HG02885 (cell line): ENCODE measurements at regions not wholly inside any gene's neighbourhood (a gene's known extent, or its start where the extent isn't known, plus 50 kb on each side); places are given as distances from the start of the nearest gene placed in this dataset.
"Not testable (repeated sequence)": the region's sequence is repeated elsewhere in the genome, so short reads cannot be mapped to it uniquely, and the experiment has no call there.

Source experiments
- ATAC-seq: cut with Tn5 transposase; IDR thresholded peaks from one replicate; pipeline ENCODE4 v1.9.1; 2021; ENCODE audit warnings: mild to moderate bottlenecking; ENCODE audit not compliant: unreplicated experiment, poor library complexity

DNA sequence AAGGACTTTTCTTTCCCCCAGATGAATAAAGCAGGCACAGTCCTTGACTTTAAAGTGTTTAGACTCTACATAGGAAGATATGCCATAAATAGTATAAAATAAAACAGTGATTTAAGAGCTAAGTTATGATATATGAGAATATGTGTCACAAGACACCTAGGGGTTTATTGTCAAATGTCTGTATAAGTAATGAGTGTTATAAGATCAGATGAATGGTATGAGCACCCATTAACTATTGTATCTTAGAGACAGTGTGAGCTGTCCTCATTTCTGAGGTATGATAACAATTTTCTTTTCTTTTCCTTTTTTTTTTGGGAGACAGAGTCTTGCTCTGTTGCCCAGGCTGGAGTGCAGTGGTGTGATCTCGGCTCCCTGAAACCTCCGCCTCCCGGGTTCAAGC, 365.3 kb downstream of the RND3 start:
- no peak for ATAC-seq

DNA sequence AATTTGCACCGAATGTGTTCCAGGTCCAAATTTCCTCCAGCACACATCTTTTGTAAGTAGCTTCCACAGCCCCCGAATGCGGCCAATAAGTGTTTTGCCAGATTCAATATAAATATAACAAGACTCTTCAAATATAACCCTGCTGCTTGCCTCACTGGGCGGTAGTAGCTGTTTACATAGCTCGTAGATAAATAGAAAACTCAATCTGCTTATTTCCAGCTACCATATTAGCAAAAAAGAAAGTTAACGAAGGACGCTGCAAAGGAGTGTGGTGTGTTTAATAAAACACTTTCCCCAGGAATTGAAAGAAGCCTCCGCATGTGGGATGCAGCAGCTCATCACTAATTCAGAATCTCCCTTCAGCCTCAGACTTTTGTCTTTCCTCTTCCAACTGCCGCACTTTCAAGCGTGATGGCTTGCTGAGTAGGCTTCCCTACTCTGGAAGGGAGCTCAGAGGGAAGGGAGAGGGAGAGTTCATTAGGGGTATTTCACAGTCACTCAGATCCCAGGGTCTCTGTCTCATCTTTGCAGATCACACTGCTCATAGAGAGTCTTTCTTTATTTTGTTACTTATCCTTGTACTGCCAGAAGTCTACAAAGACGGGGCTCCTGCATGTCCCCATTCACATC, 367.0 kb downstream of the RND3 start:
- ATAC-seq, result no peak

DNA sequence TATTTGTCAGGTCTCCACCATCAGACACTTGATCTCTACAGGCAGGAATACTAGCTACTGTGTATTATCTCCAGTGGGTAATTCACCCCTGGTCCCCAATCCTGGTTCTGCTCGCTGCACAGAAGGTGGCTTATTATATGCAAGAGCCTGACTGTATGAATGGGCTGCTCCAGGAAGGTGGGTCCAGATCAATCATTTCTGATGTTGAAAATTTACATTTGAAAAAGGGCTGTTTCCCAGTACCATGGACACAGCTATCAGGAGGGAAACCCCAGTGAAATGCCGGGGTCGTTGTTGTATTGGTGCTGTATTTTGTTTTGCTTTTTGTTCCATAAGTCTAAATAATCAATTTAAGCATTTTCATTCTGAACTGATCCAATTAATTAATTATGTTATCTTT, 367.6 kb downstream of the RND3 start:
- ATAC-seq, result no peak

DNA sequence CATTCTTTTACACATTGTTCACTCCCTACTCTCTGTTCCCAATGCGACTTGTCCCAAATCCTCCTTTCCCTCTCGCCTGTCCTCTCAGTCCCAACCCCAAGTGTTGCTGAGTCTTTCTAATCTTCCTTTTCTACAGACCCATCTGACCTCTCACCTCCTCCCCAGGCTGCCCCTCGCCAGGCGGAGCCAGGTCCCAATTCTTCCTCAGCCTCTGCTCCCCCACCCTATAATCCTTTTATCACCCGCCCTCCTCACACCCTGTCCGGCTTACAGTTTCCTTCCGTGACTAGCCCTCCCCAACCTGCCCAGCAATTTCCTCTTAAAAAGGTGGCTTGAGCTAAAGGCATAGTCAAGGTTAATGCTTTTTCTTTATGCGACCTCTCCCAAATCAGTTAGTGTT, 373.4 kb downstream of the RND3 start:
- ATAC-seq, result not testable (repeated sequence)

DNA sequence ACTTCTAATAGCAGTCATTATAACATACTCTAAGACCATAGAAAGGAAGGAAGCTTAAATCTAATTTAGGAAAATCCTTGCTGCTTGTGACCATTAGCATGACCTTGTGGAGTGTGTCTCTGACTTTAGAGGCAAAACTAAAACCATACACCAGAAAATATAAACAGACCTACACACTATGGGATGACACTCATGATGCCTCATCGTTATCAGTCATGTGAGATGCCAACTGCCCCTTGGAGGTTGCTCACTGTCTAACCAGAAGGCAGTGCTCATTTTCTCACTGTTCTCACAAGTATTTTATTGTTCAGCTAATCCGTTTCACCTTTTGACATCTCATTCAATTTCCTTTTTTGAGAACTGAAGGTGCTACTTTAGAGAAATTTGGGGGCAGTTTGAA, 376.9 kb downstream of the RND3 start:
- no peak for ATAC-seq

DNA sequence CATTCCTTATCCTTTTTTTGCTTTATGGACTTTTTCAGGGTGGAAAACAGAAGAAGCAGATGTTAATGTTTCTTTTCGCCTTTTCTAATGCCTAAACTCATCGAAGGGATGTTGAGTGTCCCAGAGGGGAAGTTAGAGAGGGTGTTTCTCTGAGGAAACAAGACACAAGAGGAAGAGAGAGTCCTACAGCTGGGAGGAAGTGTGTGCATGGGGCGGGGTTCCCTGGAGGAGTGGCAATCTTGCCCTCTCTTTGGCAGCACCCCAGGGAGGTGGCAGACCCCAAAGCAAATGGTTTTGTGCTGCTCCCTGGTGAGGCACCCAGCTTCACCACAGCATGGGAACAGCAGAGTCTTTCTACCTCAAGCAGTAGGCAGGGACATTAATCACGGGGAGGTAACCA, 377.6 kb downstream of the RND3 start:
- no peak for ATAC-seq

DNA sequence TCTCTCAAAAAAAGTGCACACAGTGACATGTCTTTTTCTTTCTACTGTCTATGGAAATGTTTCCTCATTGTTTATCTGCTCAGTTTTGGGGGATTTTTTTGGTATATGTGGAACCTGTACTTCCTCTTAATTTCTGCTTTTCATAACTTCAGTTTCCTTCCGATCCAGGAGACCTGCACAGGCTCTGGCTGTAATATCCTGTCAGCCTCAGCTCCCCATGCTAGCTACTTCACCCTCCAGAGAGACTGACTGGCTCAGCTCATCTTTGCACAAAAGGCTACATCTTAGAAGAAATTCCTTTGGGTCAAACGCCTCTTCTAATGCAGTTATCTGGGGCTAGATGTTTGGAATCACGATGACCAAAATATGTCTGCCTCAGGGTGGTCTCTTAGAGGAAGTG, 378.4 kb downstream of the RND3 start:
- ATAC-seq, result no peak

DNA sequence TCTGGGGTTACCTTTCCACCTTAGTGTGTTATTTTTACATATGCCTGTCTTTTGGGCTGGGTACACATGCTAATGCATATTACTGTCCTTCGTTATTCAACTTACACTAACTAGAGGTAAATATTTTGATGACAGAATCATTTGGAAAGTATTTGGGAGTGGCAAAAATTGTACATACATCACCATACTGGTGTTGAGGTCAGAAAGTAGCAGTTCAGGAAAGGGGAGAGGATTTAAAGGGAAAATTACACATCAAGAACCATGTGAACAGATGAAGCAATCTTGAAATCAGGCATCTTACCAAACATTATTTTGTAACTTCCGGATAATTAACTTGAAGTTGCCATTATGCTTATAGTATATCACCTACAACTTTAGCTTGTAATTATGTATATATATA, 379.7 kb downstream of the RND3 start:
- no peak for ATAC-seq

DNA sequence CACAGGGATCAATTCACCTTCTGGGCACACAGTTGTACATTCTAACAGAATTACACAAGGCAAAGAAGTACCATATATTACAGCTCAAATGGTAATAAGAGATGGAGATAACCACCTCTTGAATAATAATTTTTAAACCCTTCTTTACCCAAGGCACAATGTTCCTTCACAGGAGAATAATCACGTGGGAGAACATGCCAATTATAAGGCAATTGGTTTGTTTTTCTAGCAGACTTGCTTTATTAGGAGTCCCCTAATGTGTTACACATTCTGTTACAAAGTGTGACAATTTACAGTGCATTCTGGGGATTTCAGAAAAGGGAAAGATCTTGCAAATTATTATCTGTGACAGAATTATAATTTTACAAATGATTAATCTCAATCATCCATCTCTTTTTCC, 380.3 kb downstream of the RND3 start:
- ATAC-seq, result no peak

DNA sequence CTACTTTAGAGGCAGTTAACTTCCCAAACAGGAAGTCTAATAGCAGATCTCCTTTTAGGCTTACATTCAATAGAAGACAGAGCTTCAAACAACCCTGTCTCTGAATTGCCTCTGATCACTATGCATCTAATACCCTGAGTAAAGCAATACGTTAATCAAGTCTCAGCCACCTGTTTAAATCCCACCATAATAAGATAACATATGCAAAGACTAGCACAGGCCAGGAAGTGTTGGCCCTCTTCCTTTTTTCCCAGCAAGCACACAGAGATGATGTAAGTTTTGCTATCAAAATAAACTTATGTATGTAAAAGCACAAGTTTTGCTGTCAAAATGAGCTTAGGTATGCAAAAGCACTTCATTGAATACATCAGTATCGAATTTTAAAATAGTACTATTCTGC, 385.5 kb downstream of the RND3 start:
- ATAC-seq, result no peak

DNA sequence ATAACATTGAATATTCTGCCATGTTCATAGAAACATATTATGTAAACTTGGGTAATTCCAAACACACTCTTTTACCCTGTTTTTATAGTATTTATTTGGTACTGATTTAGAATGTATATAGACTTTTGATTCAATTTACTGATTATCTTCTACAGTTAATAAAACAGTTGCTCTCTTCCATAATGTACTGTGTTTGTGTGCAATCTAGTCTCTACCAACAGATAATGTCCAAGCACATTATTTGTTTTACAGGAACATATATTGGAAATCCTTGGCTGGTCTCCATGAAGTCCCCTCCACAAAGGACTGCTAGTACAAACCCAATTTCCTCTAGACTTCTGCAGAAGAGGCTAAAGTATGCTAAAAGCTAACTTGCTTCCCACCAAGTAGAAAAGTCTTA, 386.6 kb downstream of the RND3 start:
- no peak for ATAC-seq

DNA sequence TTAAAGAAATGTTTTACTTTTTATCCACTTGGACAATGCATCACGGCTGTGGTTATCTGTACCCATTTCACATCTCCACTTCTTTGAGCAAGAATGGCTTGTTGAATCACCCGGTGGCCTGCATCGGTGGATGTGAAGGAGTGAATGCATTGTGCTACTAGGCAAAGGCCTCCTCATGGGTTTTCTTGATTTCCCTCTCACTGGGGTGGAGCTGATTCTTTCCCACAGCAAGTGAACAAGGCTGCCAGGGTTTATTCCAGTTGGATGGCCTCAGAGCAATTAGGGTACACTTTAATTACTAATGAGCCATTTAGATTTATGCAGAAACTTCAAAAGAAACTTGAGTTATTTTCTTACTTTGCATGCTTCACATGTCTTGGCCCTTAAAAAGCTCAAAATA, 387.1 kb downstream of the RND3 start:
- ATAC-seq, result no peak

DNA sequence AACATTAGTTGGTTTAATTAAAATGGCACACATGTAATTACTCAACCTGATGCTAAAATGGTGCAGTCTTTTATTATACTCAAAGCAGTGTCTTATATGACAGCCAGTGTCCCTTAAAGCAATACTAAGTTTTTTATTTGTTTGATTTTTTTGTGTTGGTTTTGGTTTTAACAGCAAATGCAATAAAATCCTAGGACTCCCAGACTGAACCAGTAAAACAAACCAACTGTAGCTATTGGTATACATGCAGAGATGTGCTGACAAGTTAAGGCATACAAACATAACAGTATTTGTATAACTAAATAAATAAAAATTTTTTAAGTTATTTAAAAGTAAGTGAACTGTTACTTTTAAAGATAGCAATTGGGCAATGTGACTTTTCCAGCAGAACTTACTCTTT, 387.7 kb downstream of the RND3 start:
- ATAC-seq, result no peak

DNA sequence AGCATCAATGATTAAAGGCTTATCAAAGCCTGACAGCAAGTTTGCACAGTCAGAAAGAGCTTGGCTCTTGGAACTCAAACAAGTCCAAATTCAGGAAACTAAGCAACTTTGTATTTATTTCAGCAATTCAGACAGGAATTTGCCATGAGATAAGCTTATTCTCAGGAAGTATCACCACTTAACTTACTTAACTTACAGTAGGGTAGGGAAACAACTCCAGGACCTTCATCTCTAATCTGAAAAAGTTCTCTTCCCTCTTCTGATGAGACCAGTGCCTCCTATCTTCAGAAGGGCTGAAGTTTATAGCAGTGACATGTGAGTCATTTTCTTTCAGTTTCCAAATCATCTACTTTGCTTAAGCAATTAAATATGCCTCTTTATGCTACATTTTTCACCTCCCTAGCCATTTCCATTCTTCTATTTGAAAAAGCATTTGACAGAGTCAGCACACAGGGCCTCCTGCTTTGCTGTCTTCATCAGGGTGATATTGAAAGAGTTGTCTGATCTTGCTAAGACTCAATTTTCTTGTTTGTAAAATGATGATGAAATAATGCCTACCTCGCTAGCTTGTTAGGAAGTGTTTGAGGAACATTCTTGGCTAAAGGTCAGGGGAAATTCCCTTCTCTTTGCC, 389.5 kb downstream of the RND3 start:
- no peak for ATAC-seq

DNA sequence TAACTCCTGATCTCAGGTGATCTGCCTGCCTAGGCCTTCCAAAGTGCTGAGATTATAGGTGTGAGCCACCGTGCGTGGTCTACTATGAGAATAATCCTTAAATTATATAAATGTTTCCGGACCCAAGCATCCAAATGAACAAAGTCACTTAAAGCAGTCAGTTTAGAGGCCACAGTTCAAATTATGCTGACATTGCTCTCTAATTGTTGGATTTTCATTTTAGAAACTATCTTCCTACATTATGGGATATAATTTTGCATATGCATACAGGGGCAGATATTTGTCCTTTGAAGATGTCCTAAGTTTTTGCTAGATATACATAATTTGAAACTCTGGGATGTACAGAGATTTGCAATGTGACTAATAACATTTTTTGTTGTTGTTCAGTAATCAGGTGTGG, 390.1 kb downstream of the RND3 start:
- ATAC-seq, result no peak

DNA sequence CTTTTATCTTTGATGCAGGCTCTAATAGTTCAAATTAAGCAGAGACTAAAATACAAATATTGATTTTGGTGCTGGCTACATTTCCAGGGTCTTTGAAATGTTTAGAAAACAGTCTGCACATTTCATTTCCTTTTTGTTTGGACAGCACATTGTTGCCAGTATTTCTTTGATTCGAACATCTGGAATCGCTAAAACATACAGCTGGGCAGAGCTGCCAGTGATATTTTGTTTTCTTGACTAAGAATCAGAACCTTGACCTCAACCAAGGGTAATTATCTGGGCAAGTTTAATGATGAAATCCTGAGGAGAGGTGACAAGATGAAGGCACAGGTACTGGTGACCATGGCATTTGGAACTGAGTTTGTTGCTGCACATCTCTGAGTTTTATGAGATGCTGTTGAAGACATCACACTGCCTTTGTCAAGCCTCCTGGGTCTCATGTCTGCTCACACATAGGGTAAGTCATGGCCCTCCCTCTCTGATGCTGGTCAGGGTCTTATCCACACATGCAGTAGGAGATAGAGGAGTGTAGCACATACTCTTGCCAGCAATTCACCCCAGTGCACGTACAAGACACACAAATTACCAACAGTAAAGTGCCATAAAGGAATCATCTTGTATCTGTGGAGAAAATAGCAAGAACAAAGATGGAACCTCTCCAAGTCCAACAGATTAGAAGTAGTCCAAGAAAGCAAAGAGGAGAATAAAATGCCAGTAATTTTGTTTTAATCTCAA, 391.9 kb downstream of the RND3 start:
- no peak for ATAC-seq

DNA sequence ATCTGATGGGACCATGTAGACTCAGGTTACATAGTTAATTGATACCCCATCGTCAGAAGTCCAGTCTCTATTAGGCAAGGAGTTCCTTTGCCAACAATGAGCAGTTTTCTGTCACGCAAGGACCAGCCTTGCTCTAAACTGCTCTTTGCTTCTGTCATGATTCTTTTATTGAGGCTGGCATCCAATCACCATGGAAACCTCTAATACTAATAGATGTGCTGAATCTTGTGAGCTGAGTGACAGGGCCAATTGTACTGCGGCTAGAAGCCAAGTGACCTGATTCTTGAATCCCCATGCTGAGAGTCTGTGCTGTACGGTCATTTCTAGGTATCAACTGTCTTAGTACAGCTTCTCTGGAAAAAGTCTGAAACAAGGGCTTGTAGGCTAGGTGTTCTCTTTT, 395.6 kb downstream of the RND3 start:
- ATAC-seq, result no peak

DNA sequence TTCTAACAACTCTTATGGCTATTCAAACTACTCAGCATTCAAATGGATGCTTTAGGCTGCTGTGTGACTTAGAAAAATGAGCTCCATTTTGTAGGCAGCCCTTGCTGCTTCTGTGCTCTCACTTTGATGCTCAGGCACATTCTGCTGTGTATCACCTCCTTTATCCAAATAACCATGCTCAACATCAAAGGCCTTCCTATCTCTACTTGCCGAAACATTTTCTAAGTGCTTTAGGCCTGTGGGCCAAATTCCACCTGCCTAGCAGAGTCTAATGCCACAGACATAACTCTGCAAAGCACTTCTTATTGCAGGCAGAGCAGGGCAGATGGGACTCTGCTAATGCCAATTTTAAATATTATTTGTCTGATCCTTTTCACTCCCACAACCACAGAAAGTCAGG, 397.4 kb downstream of the RND3 start:
- no peak for ATAC-seq

DNA sequence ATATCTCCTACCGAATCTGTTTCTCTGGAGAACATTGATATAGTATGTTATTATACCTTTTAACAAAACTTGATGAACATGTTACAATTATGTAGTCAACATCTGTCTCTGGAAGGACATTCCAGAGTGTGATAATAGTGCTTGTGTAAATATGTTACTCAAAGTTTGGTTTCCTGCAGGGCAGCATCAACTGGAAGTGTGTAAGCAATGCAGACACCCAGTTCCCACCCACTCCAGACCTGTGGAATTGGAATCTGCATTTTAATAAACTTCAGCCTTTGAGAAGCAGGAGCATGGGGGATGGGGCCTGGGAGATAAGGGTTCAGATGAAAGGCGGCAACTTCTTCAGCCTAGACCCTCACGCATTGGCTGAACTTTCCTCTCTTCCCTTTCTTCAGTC, 398.9 kb downstream of the RND3 start:
- no peak for ATAC-seq

DNA sequence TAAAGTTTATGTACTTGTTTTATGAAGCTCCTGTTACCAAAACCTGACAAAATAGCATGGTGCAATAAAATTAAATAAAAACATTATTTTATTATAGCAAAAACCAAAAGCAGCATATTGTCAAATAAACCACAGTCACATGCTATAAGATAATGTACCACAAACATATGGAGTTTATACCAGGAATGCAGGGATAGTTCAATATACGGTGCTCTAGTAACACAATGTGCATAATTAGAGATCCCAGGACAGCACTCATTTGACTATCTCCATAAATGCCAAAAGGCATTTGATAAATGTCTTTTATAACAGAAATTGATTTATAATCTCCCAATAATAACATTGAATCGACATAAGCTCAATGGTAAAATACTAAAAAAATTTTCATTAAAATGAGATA, 402.0 kb downstream of the RND3 start:
- no peak for ATAC-seq

DNA sequence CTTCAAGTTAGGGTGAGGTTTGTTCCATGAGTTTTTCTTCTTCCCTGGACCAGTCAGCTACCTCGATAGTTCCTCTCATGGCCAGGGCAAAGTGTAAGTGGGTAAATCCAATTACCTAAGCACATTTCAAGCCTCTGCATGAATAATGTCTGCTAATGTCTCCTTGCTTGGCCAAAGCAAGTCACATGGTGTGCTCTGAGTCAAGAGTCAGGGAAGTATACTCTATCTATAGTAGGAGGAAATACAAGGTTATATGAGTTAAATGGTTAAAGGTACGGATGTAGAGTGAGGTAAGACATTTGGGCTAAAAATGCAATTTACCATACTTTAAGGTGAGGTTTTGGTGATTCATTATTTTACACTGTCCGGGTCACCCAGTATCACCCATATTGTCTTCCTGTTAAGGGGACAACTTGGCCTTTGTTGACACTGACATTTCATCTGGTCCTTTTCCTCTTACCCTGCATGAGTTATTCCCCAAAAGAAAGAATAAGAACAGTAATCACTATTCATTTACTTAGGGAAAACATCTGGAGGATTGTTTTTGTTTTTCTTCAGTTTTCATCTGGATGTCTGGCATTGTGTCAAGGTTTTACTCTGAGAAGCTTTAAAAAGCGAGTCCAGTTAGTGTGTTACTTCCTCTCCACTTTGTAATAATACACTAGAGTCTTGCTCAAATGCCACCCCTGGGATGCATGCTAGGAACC, 405.5 kb downstream of the RND3 start:
- no peak for ATAC-seq
